SIG-M5 (cell line): ENCODE measurements at regions not wholly inside any gene's neighbourhood (a gene's known extent, or its start where the extent isn't known, plus 50 kb on each side); places are given as distances from the start of the nearest gene placed in this dataset.
"Not testable (repeated sequence)": the region's sequence is repeated elsewhere in the genome, so short reads cannot be mapped to it uniquely, and the experiment has no call there.

ENCODE experiments used
- DNase-seq: peaks from one replicate; lab custom pipeline; 2025; lab: John Stamatoyannopoulos, UW

GRCh38 chr5:87105577-87105976 is 162.1 kb upstream of the RASA1 start:
- no peak for DNase-seq

GRCh38 chr5:87109746-87110145 is 157.9 kb upstream of the RASA1 start:
- DNase-seq: no peak

GRCh38 chr5:87110721-87111120 is 157.0 kb upstream of the RASA1 start:
- no peak for DNase-seq

GRCh38 chr5:87113861-87114260 is 153.8 kb upstream of the RASA1 start:
- no peak for DNase-seq

GRCh38 chr5:87114631-87115030 is 153.1 kb upstream of the RASA1 start:
- no peak for DNase-seq

GRCh38 chr5:87115839-87116364 is 151.8 kb upstream of the RASA1 start:
- no peak for DNase-seq

- DNase-seq: no peak
Measured at GRCh38 chr5:87116825-87117512, 150.7 kb upstream of the RASA1 start.

- DNase-seq: no peak
Measured at GRCh38 chr5:87119588-87119987, 148.1 kb upstream of the RASA1 start.

- DNase-seq: no peak
Measured at GRCh38 chr5:87120518-87121303, 147.0 kb upstream of the RASA1 start.

- peak; percentile 19 for DNase-seq
Measured at GRCh38 chr5:87121304-87122150, 146.2 kb upstream of the RASA1 start.

- DNase-seq: no peak
Measured at GRCh38 chr5:87122151-87122977, 145.3 kb upstream of the RASA1 start.

- DNase-seq: no peak
Measured at GRCh38 chr5:87125766-87126165, 141.9 kb upstream of the RASA1 start.

GRCh38 chr5:87126869-87127268 is 140.8 kb upstream of the RASA1 start:
- no peak for DNase-seq

- no peak for DNase-seq
Measured at GRCh38 chr5:87127426-87127825, 140.3 kb upstream of the RASA1 start.

- DNase-seq: no peak
Measured at GRCh38 chr5:87127956-87128687, 139.6 kb upstream of the RASA1 start.

- no peak for DNase-seq
Measured at GRCh38 chr5:87129046-87129445, 138.6 kb upstream of the RASA1 start.

- DNase-seq: no peak
Measured at GRCh38 chr5:87132696-87133095, 135.0 kb upstream of the RASA1 start.

GRCh38 chr5:87134513-87134912 is 133.2 kb upstream of the RASA1 start:
- not testable (repeated sequence) for DNase-seq

GRCh38 chr5:87136096-87136495 is 131.6 kb upstream of the RASA1 start:
- no peak for DNase-seq

GRCh38 chr5:87136733-87137132 is 130.9 kb upstream of the RASA1 start:
- DNase-seq: no peak

- DNase-seq: no peak
Measured at GRCh38 chr5:87137283-87137682, 130.4 kb upstream of the RASA1 start.
